H1 (cell line): ENCODE measurements at regions not wholly inside any gene's neighbourhood (a gene's known extent, or its start where the extent isn't known, plus 50 kb on each side); places are given as distances from the start of the nearest gene placed in this dataset.

Experiments
- CTCF ChIA-PET: fragments of 300-600 bp; sonication (Branson Sonifier 250); formaldehyde crosslinking; loops from one replicate; lab custom pipeline; 2021; ENCODE audit not compliant: partially characterized antibody; lab: Charles Lee
- POLR2A ChIA-PET: fragments of 300-600 bp; sonication (Branson Sonifier 250); formaldehyde crosslinking; loops from one replicate; lab custom pipeline; 2021; ENCODE audit warnings: inconsistent platforms; ENCODE audit not compliant: partially characterized antibody; lab: Charles Lee
- DNase-seq, 2 experiments: peaks; one replicate each; pipeline versions ENCODE4 v3.0.0 to v3.0.0-alpha.2; 2010 to 2022; ENCODE audit warnings: low spot score in 2 of 2, low read depth in 1 of 2, mixed read lengths in 1 of 2
- FAIRE-seq: peaks from 2 replicates; lab custom pipeline; 2011; peaks lifted over from hg19 to GRCh38; lab: Jason Lieb, UNC
- H2AFZ ChIP-seq: 2 replicates; pipeline ENCODE4 v1.8.1; 2012; ENCODE audit warnings: low read length, inconsistent platforms
- H2AK5ac ChIP-seq: 2 replicates; pipeline ENCODE4 v1.6.1; 2013; ENCODE audit warnings: low read depth, low read length
- H2BK120ac ChIP-seq: replicated peaks from 2 replicates; pipeline ENCODE3; 2013; ENCODE audit warnings: low read depth, low read length, inconsistent platforms
- H2BK12ac ChIP-seq: 2 replicates; pipeline ENCODE4 v1.6.1; 2013; ENCODE audit warnings: low read depth, low read length
- H2BK15ac ChIP-seq: 2 replicates; pipeline ENCODE4 v1.6.1; 2013; ENCODE audit warnings: low read length
- H2BK20ac ChIP-seq: 2 replicates; pipeline ENCODE4 v1.6.1; 2013; ENCODE audit warnings: low read length
- H2BK5ac ChIP-seq: 2 replicates; pipeline ENCODE4 v1.6.1; 2013; ENCODE audit warnings: low read depth, low read length
- H3K14ac ChIP-seq: 2 replicates; pipeline ENCODE4 v1.6.1; 2013; ENCODE audit warnings: inconsistent platforms; ENCODE audit not compliant: insufficient read length
- H3K18ac ChIP-seq: 2 replicates; pipeline ENCODE4 v1.6.1; 2013; ENCODE audit warnings: low read length; ENCODE audit errors: extremely low read depth
- H3K23ac ChIP-seq: 2 replicates; pipeline ENCODE4 v1.6.1; 2013; ENCODE audit warnings: inconsistent platforms; ENCODE audit not compliant: insufficient read length
- H3K23me2 ChIP-seq: 2 replicates; pipeline ENCODE4 v1.6.1; 2013; ENCODE audit warnings: low read depth, low read length
- H3K27ac ChIP-seq: 2 replicates; pipeline ENCODE4 v1.6.1; 2011; ENCODE audit warnings: low read depth, low read length, inconsistent platforms
- H3K27me3 ChIP-seq, 4 experiments: replicated peaks in 1 of 4; 1 replicate in 1 of 4; 2 replicates in 3 of 4; pipeline versions ENCODE4 v1.6.1 to v1.8.1; 2011 to 2013; ENCODE audit warnings: low read length in 3 of 4, mild to moderate bottlenecking in 3 of 4, inconsistent platforms in 2 of 4, mixed read lengths in 2 of 4, moderate library complexity in 1 of 4; ENCODE audit not compliant: control insufficient read depth in 3 of 4, insufficient read depth in 3 of 4; ENCODE audit errors: extremely low read depth in 1 of 4
- H3K36me3 ChIP-seq, 4 experiments: 2 replicates each; pipeline versions ENCODE4 v1.6.1 to v1.8.1; 2011 to 2013; ENCODE audit warnings: mild to moderate bottlenecking in 4 of 4, low read length in 3 of 4, moderate library complexity in 2 of 4, control low read depth in 1 of 4, inconsistent platforms in 1 of 4; ENCODE audit not compliant: insufficient read depth in 4 of 4, control insufficient read depth in 2 of 4
- H3K4ac ChIP-seq: replicated peaks from 2 replicates; pipeline ENCODE3; 2013; ENCODE audit warnings: low read length, low read depth, mixed read lengths, inconsistent platforms; ENCODE audit not compliant: insufficient read length
- H3K4me1 ChIP-seq, 4 experiments: replicated peaks in 1 of 4; 1 replicate in 1 of 4; 2 replicates in 3 of 4; pipeline versions ENCODE4 v1.6.1 to v1.8.1; 2011 to 2013; ENCODE audit warnings: low read length in 3 of 4, inconsistent platforms in 2 of 4, mixed read lengths in 1 of 4; ENCODE audit not compliant: insufficient read depth in 4 of 4, control insufficient read depth in 3 of 4
- H3K4me2 ChIP-seq, 2 experiments: 2 replicates each; pipeline versions ENCODE4 v1.6.1 to v1.8.1; 2011 to 2013; ENCODE audit warnings: low read depth in 2 of 2, low read length in 2 of 2, control low read depth in 1 of 2, inconsistent platforms in 1 of 2, mild to moderate bottlenecking in 1 of 2; ENCODE audit not compliant: insufficient read depth in 1 of 2
- H3K4me3 ChIP-seq, 4 experiments: fragments of 200-600, 300-600 bp in 1 of 4; sonication (generic), shearing (Covaris generic), sonication (Bioruptor Twin) in 1 of 4; 2 replicates each; pipeline versions ENCODE4 v1.5.1 to v1.8.1; 2011 to 2016; ENCODE audit warnings: low read length in 4 of 4, low read depth in 3 of 4, control low read depth in 2 of 4, inconsistent platforms in 2 of 4, mild to moderate bottlenecking in 2 of 4, mixed read lengths in 1 of 4, moderate library complexity in 1 of 4; ENCODE audit not compliant: insufficient read depth in 2 of 4; ENCODE audit errors: extremely low read depth in 1 of 4
- H3K56ac ChIP-seq: replicated peaks from 2 replicates; pipeline ENCODE3; 2013; ENCODE audit warnings: low read depth, mild to moderate bottlenecking, mixed read lengths, low read length, inconsistent platforms; ENCODE audit not compliant: insufficient read length
- H3K79me1 ChIP-seq: 2 replicates; pipeline ENCODE4 v1.6.1; 2013; ENCODE audit warnings: low read depth, low read length, control low read depth
- H3K79me2 ChIP-seq, 2 experiments: 2 replicates each; pipeline versions ENCODE4 v1.6.1 to v1.8.1; 2012 to 2013; ENCODE audit warnings: low read length in 2 of 2, mild to moderate bottlenecking in 2 of 2, inconsistent platforms in 1 of 2; ENCODE audit not compliant: insufficient read depth in 2 of 2, control insufficient read depth in 1 of 2
- H3K9ac ChIP-seq, 4 experiments: replicated peaks in 1 of 4; 1 replicate in 1 of 4; 2 replicates in 3 of 4; pipeline versions ENCODE4 v1.6.1 to v1.8.1; 2011 to 2013; ENCODE audit warnings: low read depth in 3 of 4, low read length in 3 of 4, control low read depth in 2 of 4, mild to moderate bottlenecking in 2 of 4, moderate library complexity in 2 of 4, inconsistent platforms in 1 of 4; ENCODE audit errors: extremely low read depth in 1 of 4
- H3K9me3 ChIP-seq, 2 experiments: 2 replicates each; pipeline versions ENCODE4 v1.6.1 to v1.8.1; 2012 to 2013; ENCODE audit warnings: mild to moderate bottlenecking in 2 of 2, moderate library complexity in 2 of 2, control low read depth in 1 of 2, inconsistent platforms in 1 of 2, low read depth in 1 of 2, low read length in 1 of 2, mixed read lengths in 1 of 2; ENCODE audit not compliant: insufficient read depth in 2 of 2
- H4K20me1 ChIP-seq, 2 experiments: replicated peaks in 1 of 2; 2 replicates each; pipeline versions ENCODE3 to v1.8.1; 2011 to 2013; ENCODE audit warnings: inconsistent platforms in 2 of 2, low read length in 2 of 2, mild to moderate bottlenecking in 1 of 2; ENCODE audit not compliant: insufficient read depth in 2 of 2, control insufficient read depth in 1 of 2
- H4K5ac ChIP-seq: 2 replicates; pipeline ENCODE4 v1.6.1; 2013; ENCODE audit warnings: low read length, low read depth, mixed read lengths, inconsistent platforms; ENCODE audit not compliant: insufficient read length
- H4K8ac ChIP-seq: 2 replicates; pipeline ENCODE4 v1.8.0; 2013; ENCODE audit warnings: mild to moderate bottlenecking, moderate library complexity, low read length, inconsistent platforms; ENCODE audit not compliant: insufficient read depth; ENCODE audit errors: extremely low read depth
- H4K91ac ChIP-seq: replicated peaks from 2 replicates; pipeline ENCODE3; 2013; ENCODE audit warnings: low read length, mixed read lengths, inconsistent platforms; ENCODE audit not compliant: insufficient read length
- CHD2 ChIP-seq: IDR thresholded peaks from 2 replicates; pipeline ENCODE4 v1.6.1; 2012; ENCODE audit warnings: low read length, improper control_type of control experiment
- EGR1 ChIP-seq: IDR thresholded peaks from 2 replicates; pipeline ENCODE4 v1.6.1; 2011; ENCODE audit warnings: low read depth, low read length, borderline replicate concordance
- HDAC2 ChIP-seq, 2 experiments: fragments of 300-600 bp in 1 of 2; sonication (generic) in 1 of 2; IDR thresholded peaks; 2 replicates each; pipeline ENCODE4 v1.6.1; 2011 to 2012; ENCODE audit warnings: low read depth in 2 of 2, low read length in 2 of 2, mild to moderate bottlenecking in 2 of 2, moderate library complexity in 2 of 2, borderline replicate concordance in 1 of 2, inconsistent platforms in 1 of 2
- JUND ChIP-seq: IDR thresholded peaks from 2 replicates; pipeline ENCODE4 v1.6.1; 2011; ENCODE audit warnings: mild to moderate bottlenecking, improper control_type of control experiment, low read length
- KDM5A ChIP-seq: fragments of 200-600 bp; IDR thresholded peaks from 2 replicates; pipeline ENCODE4 v1.7.1; 2012; ENCODE audit warnings: mild to moderate bottlenecking, low read length, inconsistent platforms, mixed read lengths
- NRF1 ChIP-seq: IDR thresholded peaks from 2 replicates; pipeline ENCODE4 v1.6.1; 2011; ENCODE audit warnings: mild to moderate bottlenecking, low read depth, low read length, improper control_type of control experiment
- POLR2A ChIP-seq, 2 experiments: IDR thresholded peaks; 1 replicate in 1 of 2; 2 replicates in 1 of 2; pipeline ENCODE4 v1.6.1; 2011; ENCODE audit warnings: low read depth in 2 of 2, low read length in 2 of 2, mild to moderate bottlenecking in 2 of 2; ENCODE audit errors: control extremely low read depth in 1 of 2
- RBBP5 ChIP-seq: IDR thresholded peaks from 2 replicates; pipeline ENCODE4 v1.7.1; 2012; ENCODE audit warnings: low read depth, mild to moderate bottlenecking, inconsistent platforms, low read length, moderate library complexity, borderline replicate concordance
- RFX5 ChIP-seq: IDR thresholded peaks from 2 replicates; pipeline ENCODE4 v1.6.1; 2011; ENCODE audit warnings: low read depth, low read length, improper control_type of control experiment, borderline replicate concordance
- SP1 ChIP-seq: IDR thresholded peaks from 2 replicates; pipeline ENCODE4 v1.6.1; 2011; ENCODE audit warnings: low read depth, low read length
- SP2 ChIP-seq: IDR thresholded peaks from 2 replicates; pipeline ENCODE4 v1.6.1; 2012; ENCODE audit warnings: mild to moderate bottlenecking, low read length, inconsistent platforms
- SUZ12 ChIP-seq: fragments of 200-600 bp; sonication (generic); IDR thresholded peaks from 2 replicates; pipeline ENCODE4 v1.6.1; 2012; ENCODE audit warnings: mild to moderate bottlenecking, inconsistent platforms, low read length, moderate library complexity, mixed read lengths
- ZNF274 ChIP-seq: IDR thresholded peaks from 2 replicates; pipeline ENCODE4 v1.7.0; 2012; ENCODE audit warnings: low read length, borderline replicate concordance; ENCODE audit errors: extremely low read depth
- WGBS, 2 experiments: shearing (Covaris generic) in 1 of 2; methylation state at CpG; one replicate each; pipeline versions ENCODE4 v1.1.6 to v1.1.7; 2013 to 2015; ENCODE audit warnings: low lambda C conversion rate in 2 of 2, mixed read lengths in 2 of 2, inconsistent platforms in 1 of 2, low coverage in 1 of 2, missing lambda C conversion rate in 1 of 2; ENCODE audit not compliant: insufficient replicate concordance in 2 of 2, insufficient coverage in 1 of 2, insufficient read length in 1 of 2; ENCODE audit errors: extremely low coverage in 1 of 2, missing lambda C conversion rate in 1 of 2; 5-methylcytosine and 5-hydroxymethylcytosine counted together
- TF ChIP-seq, protein P1 (sequence below): IDR thresholded peaks from 2 replicates; pipeline ENCODE4 v1.6.1; 2012; ENCODE audit warnings: inconsistent platforms
- TF ChIP-seq, protein P2 (sequence below): IDR thresholded peaks from 2 replicates; pipeline ENCODE4 v1.6.1; 2011; ENCODE audit warnings: low read depth, mild to moderate bottlenecking, low read length; ENCODE audit not compliant: insufficient read depth

DNA sequence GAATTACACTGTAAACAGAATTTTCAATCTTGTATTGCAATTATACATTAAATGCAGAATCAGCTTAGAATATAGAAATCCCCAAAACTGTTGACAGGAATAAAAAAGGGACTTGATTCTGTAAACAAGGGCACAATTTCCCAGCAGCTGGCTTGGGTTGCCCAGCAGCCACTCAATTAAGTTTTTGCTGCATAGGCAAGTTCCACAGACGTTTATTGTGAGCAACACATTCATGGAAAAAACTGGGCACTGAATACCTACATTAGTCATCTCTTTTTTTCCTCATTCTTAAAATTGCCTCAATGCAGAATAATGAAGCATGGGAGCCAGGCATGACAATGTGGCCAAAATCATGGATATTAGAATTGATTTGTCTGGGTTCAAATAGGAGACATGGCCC is 421.8 kb upstream of the ANO5 start:
- H2BK20ac ChIP-seq: no peak overlapping the region
- no peak overlapping the region for H3K4me3 ChIP-seq
- no peak overlapping the region for H3K56ac ChIP-seq
- H2AFZ ChIP-seq: no peak overlapping the region
- no peaks in the 10 kb centered on the region for H3K79me2 ChIP-seq
- H3K36me3 ChIP-seq: no peaks in the 10 kb centered on the region
- no peak overlapping the region for H3K4ac ChIP-seq
- no peak overlapping the region for H2BK12ac ChIP-seq
- FAIRE-seq (no peak), DNase-seq (no peak)
- H3K79me1 ChIP-seq: no peaks in the 10 kb centered on the region
- TF ChIP-seq SP2 (no peak), ZNF274 (no peak), HDAC2 (IDR thresholded peaks at IDR 0.05; ENCODE audit: borderline replicate concordance in 1 of 2, low read depth in 2 of 2, low read length in 2 of 2) (no peak), RBBP5 (no peak), EGR1 (no peak), SUZ12 (no peak), NRF1 (no peak), RFX5 (no peak), SP1 (no peak), POLR2A (IDR thresholded peaks at IDR 0.05; ENCODE audit: control extremely low read depth in 1 of 2, low read depth in 2 of 2, low read length in 2 of 2) (no peak), KDM5A (no peak), CHD2 (no peak), JUND (no peak)
- TF ChIP-seq, protein P1, sequence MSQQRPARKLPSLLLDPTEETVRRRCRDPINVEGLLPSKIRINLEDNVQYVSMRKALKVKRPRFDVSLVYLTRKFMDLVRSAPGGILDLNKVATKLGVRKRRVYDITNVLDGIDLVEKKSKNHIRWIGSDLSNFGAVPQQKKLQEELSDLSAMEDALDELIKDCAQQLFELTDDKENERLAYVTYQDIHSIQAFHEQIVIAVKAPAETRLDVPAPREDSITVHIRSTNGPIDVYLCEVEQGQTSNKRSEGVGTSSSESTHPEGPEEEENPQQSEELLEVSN: no peak
- TF ChIP-seq, protein P2, sequence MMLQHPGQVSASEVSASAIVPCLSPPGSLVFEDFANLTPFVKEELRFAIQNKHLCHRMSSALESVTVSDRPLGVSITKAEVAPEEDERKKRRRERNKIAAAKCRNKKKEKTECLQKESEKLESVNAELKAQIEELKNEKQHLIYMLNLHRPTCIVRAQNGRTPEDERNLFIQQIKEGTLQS: no peak
- H3K9ac ChIP-seq: no peak overlapping the region
- H3K18ac ChIP-seq: no peak overlapping the region
- H3K9me3 ChIP-seq: no peaks in the 10 kb centered on the region
- no peak overlapping the region for H3K14ac ChIP-seq
- no peaks in the 10 kb centered on the region for H4K20me1 ChIP-seq
- no peak overlapping the region for H3K23ac ChIP-seq
- no peak overlapping the region for H4K91ac ChIP-seq
- H2AK5ac ChIP-seq: no peak overlapping the region
- WGBS, 2 experiments: 87% methylated on average over 1 of the region's 1 CpG; no CpG with 5 or more reads in 1 of the 2 experiments
- no peaks in the 10 kb centered on the region for H3K4me1 ChIP-seq
- ChIA-PET CTCF (interaction anchor here (0.7 kb wide), 1 partner anchor 1072 kb away, joined by 3 read pairs; no protein-coding TSS in a partner anchor), POLR2A (no interaction called here)
- no peak overlapping the region for H2BK120ac ChIP-seq
- no peaks in the 10 kb centered on the region for H3K27me3 ChIP-seq
- no peak overlapping the region for H3K27ac ChIP-seq
- H2BK15ac ChIP-seq: no peak overlapping the region
- H2BK5ac ChIP-seq: no peak overlapping the region
- H3K23me2 ChIP-seq: no peaks in the 10 kb centered on the region
- no peak overlapping the region for H3K4me2 ChIP-seq
- H4K8ac ChIP-seq: no peak overlapping the region
- no peak overlapping the region for H4K5ac ChIP-seq
